Endothelial cell (in vitro differentiated cells): ENCODE measurements at regions not wholly inside any gene's neighbourhood (a gene's known extent, or its start where the extent isn't known, plus 50 kb on each side); places are given as distances from the start of the nearest gene placed in this dataset.

Source experiments
- DNase-seq: peaks from one replicate; pipeline ENCODE4 v3.0.0; 2021; ENCODE audit warnings: low spot score
- H3K27ac Mint-ChIP-seq: one replicate; pipeline ENCODE4 v1.8.0; 2021; ENCODE audit warnings: mixed read lengths, inconsistent platforms; ENCODE audit not compliant: unreplicated experiment
- H3K27me3 Mint-ChIP-seq: one replicate; pipeline ENCODE4 v1.8.0; 2021; ENCODE audit warnings: mild to moderate bottlenecking, moderate library complexity, mixed read lengths, inconsistent platforms; ENCODE audit not compliant: unreplicated experiment
- H3K36me3 Mint-ChIP-seq: one replicate; pipeline ENCODE4 v1.8.0; 2021; ENCODE audit warnings: mild to moderate bottlenecking, low read depth, mixed read lengths, inconsistent platforms; ENCODE audit not compliant: unreplicated experiment
- H3K4me1 Mint-ChIP-seq: one replicate; pipeline ENCODE4 v1.8.0; 2021; ENCODE audit warnings: mild to moderate bottlenecking, mixed read lengths, inconsistent platforms; ENCODE audit not compliant: unreplicated experiment
- H3K4me3 Mint-ChIP-seq: one replicate; pipeline ENCODE4 v1.8.0; 2021; ENCODE audit warnings: mild to moderate bottlenecking, mixed read lengths, inconsistent platforms; ENCODE audit not compliant: unreplicated experiment
- H3K9me3 Mint-ChIP-seq: one replicate; pipeline ENCODE4 v1.8.0; 2021; ENCODE audit warnings: mixed read lengths, inconsistent platforms; ENCODE audit not compliant: unreplicated experiment
- CTCF ChIP-seq: fragments of 200-600 bp; sonication (generic); IDR thresholded peaks from one replicate; pipeline ENCODE4 v1.5.0; 2021; ENCODE audit warnings: antibody characterized with exemption; ENCODE audit not compliant: unreplicated experiment

DNA sequence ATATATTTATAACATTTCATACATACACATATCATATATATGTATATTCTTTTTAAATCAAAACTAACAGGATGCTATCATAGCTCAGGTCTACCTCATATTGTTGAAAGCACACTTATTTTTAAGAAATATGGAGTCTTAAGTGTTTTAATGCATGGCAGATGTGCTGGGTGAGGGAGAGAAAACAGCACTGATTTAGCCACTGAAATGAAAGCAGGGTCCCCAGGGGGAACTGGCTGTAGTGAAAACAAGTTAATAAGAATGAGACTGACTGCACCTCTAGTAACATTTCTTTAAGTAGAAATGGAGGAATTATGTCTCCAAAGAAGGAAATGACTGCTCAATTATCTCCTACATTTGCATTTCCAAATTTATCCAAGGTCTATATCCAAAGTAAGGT is 857.8 kb downstream of the DCDC2C start:
- H3K4me1 Mint-ChIP-seq, result no peaks in the 10 kb centered on the region
- no peak for DNase-seq
- no peak for TF ChIP-seq CTCF
- no peaks in the 10 kb centered on the region for H3K36me3 Mint-ChIP-seq
- H3K4me3 Mint-ChIP-seq, result no peak overlapping the region
- peaks cover 4% of the 10 kb centered on the region for H3K9me3 Mint-ChIP-seq
- no peaks in the 10 kb centered on the region for H3K27me3 Mint-ChIP-seq
- H3K27ac Mint-ChIP-seq, result no peak overlapping the region

DNA sequence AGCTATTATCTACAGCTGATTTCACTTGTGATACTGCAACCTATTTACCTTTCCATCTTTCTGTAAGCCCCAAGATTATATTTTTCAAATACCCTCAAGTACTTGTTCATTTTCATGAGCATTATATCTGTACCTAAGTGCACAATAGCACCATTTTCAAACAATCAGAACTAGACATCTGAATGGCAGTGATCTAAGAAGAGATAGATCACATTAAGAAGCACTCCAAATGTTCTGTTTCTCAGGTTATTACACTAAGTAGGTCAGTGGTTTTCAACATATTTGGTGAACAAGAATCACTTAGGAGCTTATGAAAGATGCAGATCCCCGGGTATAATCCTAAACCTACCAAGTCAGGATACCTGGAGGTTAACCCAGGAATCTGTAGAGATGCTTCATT is 872.7 kb downstream of the DCDC2C start:
- Mint-ChIP-seq H3K27me3 (no peaks in the 10 kb centered on the region), H3K27ac (no peak overlapping the region), H3K4me1 (no peaks in the 10 kb centered on the region), H3K4me3 (no peak overlapping the region), H3K36me3 (no peaks in the 10 kb centered on the region), H3K9me3 (peaks cover 16% of the 10 kb centered on the region)
- DNase-seq, result no peak
- TF ChIP-seq CTCF, result no peak

DNA sequence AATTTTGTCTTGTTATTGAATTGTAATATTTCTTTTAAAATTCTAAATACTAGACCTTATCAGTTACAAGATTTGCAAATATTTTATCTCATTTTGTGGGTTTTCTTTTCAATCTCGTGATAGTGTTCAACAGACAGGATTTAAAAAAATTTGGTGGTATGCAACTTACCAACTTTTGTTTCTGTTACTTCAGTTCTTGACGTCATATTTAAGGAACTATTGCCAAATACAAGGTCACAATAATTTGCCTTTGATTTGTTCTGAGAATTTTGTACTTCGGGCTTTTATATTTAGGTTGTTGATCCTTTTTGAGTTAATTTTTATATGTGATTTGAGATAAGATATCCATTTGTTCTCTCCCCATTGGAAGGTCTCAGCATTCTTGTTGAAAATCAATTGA is 876.6 kb downstream of the DCDC2C start:
- Mint-ChIP-seq H3K27me3 (peaks cover 3% of the 10 kb centered on the region), H3K9me3 (peaks cover 11% of the 10 kb centered on the region), H3K4me3 (no peak overlapping the region), H3K27ac (no peak overlapping the region), H3K4me1 (no peaks in the 10 kb centered on the region), H3K36me3 (peaks cover 4% of the 10 kb centered on the region)
- DNase-seq, result no peak
- no peak for TF ChIP-seq CTCF

DNA sequence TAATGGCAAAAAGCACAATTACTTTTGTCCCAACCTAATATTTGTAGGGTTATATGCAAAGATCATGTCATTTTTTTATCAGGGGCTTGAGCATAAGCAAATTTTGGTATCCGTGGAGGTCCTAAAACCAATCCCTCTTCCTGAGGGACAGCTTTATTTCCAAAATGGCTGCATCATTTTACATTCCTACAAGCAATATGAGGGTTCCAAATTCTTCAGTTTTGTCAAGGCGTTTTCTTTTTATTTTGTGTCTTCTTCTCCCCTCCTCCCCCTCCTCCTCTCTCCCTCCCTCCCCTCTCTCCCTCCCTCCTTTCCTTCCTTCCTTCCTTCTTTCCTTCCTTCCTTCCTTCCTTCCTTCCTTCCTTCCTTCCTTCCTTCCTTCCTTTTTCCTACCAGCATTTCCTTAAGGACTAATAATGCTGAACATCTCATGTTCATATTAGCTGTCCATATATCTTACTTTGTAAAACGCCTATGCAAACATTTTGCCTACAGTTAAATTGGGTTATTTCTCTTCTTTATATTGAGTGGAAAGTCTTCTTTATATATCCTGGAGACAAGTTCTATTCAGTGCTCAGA is 881.8 kb downstream of the DCDC2C start:
- H3K27ac Mint-ChIP-seq, result no peak overlapping the region
- H3K4me3 Mint-ChIP-seq, result no peak overlapping the region
- peaks cover 7% of the 10 kb centered on the region for H3K9me3 Mint-ChIP-seq
- peaks cover 3% of the 10 kb centered on the region for H3K27me3 Mint-ChIP-seq
- H3K36me3 Mint-ChIP-seq, result peaks cover 4% of the 10 kb centered on the region
- DNase-seq, result no peak
- TF ChIP-seq CTCF, result no peak
- H3K4me1 Mint-ChIP-seq, result no peaks in the 10 kb centered on the region

GRCh38 chr2:4588606-4589005 is 885.2 kb downstream of the DCDC2C start:
- no peaks in the 10 kb centered on the region for H3K4me1 Mint-ChIP-seq
- no peak overlapping the region for H3K27ac Mint-ChIP-seq
- no peaks in the 10 kb centered on the region for H3K27me3 Mint-ChIP-seq
- peaks cover 4% of the 10 kb centered on the region for H3K36me3 Mint-ChIP-seq
- no peak for DNase-seq
- no peak for TF ChIP-seq CTCF
- peaks cover 7% of the 10 kb centered on the region for H3K9me3 Mint-ChIP-seq
- H3K4me3 Mint-ChIP-seq, result no peak overlapping the region
